NB4 (cell line): ENCODE measurements at regions not wholly inside any gene's neighbourhood (a gene's known extent, or its start where the extent isn't known, plus 50 kb on each side); places are given as distances from the start of the nearest gene placed in this dataset.
"Not testable (repeated sequence)": the region's sequence is repeated elsewhere in the genome, so short reads cannot be mapped to it uniquely, and the experiment has no call there.

Source experiments
- DNase-seq: peaks from one replicate; pipeline ENCODE4 v3.0.0; 2010; ENCODE audit warnings: low read depth
- H3K4me3 ChIP-seq: one replicate; pipeline ENCODE4 v1.5.1; 2011; ENCODE audit warnings: mild to moderate bottlenecking, low read depth, low read length, moderate library complexity
- CTCF ChIP-seq: IDR thresholded peaks from one replicate; pipeline ENCODE4 v1.5.1; 2012; ENCODE audit warnings: low read depth, low read length
- MAX ChIP-seq: IDR thresholded peaks from 2 replicates; pipeline ENCODE4 v1.6.1; 2011; ENCODE audit warnings: low read depth, low read length
- MYC ChIP-seq: IDR thresholded peaks from 2 replicates; pipeline ENCODE4 v1.6.1; 2011; ENCODE audit warnings: low read depth, low read length
- POLR2A ChIP-seq: IDR thresholded peaks from 2 replicates; pipeline ENCODE4 v1.6.1; 2011; ENCODE audit warnings: mild to moderate bottlenecking; ENCODE audit not compliant: insufficient read length; ENCODE audit errors: extremely low read depth

DNA sequence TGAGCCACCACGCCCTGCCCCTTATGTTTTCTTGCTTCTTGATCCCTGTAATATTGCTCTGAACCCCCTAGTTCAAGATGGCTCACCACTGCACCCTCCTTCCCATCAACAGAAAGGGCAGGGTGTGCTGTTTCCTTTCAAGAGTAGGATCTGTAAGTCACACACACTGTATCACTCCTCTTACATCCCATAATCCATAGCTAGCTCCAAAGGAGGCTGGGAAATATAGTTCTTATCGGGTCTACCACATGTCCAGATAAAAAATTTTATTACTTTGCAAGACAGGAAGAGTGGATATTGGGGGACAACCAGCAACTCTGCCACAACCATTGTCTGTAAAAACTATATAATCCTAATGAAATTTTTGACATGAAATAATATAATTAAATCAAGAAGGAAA, 79.6 kb downstream of the C9orf50 start:
- no peak for DNase-seq
- H3K4me3 ChIP-seq = no peak overlapping the region
- TF ChIP-seq MAX (no peak), MYC (no peak), POLR2A (no peak)

DNA sequence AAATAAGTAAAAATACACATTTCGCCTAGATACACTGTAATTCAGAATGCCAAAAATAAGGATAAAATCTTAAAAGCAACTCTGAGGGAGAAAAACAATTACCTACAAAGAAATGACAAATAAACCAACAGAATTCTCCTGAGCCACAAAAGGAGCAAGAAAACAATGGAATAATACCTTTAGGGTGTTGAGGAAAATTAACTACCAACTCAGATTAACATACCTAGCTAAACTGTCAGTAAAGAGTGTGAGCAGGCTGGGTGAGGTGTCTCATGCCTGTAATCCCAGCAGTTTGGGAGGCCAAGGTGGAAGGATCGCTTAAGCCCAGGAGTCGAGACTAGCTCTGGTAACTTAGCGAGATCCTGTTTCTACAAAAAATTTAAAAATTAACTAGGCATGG, 81.5 kb downstream of the C9orf50 start:
- DNase-seq = no peak
- TF ChIP-seq CTCF (no peak), POLR2A (no peak), MAX (no peak), MYC (no peak)
- no peak overlapping the region for H3K4me3 ChIP-seq

DNA sequence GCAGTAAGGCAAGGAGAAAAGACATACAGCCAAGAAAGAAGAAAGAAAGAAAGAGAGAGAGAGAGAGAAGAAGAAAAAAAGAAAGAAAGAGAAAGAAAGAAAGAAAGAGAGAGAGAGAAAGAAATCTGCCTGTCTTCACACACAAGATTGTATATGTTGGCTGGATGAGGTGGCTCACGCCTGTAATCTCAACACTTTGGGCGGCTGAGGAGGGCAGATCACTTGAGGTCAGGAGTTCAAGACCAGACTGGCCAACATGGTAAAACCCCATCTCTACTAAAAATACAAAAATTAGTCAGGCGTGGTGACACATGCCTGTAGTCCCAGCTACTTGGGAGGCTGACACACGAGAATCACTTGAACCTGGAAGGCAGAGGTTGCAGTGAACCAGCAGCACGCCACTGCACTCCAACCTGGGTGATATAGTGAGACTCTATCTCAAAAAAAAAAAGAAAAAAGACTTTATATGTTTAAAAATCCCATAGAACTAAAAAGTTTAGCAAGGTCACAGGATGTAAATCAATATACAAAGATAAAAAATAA, 89.0 kb downstream of the C9orf50 start:
- not testable (repeated sequence) for DNase-seq, H3K4me3 ChIP-seq

DNA sequence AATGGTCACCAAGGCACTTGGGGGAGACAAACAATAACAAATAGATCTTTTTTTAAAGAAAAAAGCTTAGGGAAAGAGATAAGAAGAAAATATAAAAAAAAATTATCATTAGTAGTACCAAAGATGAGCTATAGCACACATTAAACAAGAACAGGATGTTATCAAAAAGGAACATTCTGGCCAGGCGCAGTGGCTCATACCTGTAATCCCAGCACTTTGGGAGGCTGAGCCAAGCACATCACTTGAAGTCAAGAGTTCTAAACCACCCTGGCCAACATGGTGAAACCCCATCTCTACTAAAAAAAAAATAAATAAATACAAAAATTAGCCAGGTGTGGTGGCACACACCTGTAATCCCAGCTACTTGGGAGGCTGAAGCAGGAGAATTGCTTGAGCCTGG, 92.9 kb downstream of the C9orf50 start:
- H3K4me3 ChIP-seq, DNase-seq: not testable (repeated sequence)

DNA sequence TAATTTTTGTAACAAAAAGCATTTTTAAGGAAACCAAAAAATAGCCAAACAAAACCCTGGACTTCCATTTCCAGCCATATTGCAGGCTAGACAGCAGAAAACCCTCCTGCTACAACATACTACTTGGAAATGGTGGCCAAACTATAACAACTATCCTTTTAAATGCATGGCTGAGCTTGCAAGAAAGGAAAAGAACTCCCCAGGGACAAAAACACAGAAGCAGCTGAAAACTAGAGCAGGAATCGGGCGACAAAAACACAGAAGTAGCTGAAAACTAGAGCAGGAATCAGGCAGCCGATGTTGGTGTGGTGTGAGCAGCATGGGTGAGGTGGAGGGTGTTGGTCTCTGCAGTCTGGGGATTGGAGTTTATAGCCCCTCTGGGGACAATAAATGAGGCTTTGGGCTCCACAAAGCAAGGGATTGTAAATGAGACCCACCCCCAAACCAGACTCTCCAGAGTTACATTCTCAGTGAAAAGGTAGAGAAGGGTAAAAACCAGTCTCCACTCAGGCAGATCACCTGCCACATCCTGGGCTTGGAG, 95.2 kb downstream of the C9orf50 start:
- peak; percentile 56 for DNase-seq
- TF ChIP-seq POLR2A (no peak), MYC (no peak), CTCF (no peak), MAX (no peak)
- H3K4me3 ChIP-seq = no peak overlapping the region

DNA sequence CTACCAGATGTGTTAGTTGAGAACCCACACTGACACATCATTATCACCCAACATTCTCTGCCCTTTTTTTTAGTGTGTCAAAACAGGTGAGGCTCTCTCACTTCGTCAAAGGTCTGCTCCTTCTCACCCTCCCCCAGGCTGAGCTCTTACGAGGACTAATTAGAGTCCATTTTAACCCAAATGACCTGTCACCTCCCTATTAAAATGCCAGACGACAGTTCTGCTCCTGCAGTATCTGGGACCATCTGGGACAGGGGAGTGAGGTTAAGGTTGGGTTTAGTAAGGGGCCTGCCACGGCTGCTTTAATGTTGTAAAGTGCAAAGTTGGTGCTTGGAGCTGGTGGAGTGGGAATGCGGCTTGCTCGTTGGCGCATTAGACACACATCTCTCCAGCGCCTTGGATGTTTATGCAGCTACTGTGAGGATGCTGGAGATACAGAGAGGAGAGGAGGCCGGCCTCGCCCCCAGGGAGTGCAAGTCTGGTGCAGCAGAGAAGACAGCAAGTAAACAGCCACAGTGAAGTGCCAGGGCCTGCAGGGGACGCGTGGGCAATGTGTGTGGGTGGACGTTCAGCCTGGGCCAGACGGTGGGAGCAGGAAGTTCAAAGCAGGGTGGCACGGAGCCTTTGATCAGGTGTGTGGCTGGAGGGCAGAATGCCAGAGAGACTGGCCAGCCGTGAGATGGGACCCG, 96.2 kb downstream of the C9orf50 start:
- no peak for DNase-seq
- TF ChIP-seq CTCF = no peak
- no peak for TF ChIP-seq MYC
- no peak for TF ChIP-seq POLR2A
- no peak for TF ChIP-seq MAX
- H3K4me3 ChIP-seq = no peak overlapping the region

DNA sequence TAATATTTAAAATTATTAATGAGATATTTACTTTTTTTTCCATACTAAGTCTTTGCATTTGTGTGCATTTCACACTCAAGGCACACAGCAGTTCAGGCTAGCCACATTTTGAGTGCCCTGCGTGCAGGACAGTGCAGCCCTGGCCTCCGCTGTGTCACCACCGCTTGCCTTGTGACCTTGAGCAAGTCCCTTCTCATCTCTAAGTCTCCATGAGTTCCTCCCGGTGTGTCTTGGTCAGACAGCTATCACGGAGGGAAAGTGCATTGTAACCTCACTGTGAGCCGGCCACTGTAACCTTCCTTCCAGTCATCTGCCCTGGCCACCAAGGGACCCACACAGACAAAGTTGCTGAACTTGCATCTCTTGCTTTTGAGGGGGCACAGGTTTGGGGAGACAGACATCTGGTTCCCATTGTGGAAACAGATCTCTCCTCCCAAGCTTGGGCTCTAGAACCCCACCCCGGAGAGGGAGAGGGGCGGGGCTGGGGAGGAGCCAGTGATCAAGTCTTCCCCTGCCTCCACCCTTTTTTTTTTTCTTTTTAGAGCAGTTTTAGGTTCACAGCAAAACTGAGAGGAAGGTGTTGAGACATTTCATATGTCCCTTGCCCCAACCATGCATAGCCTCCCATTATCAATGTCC, 96.8 kb downstream of the C9orf50 start:
- TF ChIP-seq MYC = no peak
- TF ChIP-seq CTCF = no peak
- TF ChIP-seq POLR2A = no peak
- no peak for DNase-seq
- no peak overlapping the region for H3K4me3 ChIP-seq
